Psoas muscle (tissue), 7 donors: ENCODE measurements at regions not wholly inside any gene's neighbourhood (a gene's known extent, or its start where the extent isn't known, plus 50 kb on each side); places are given as distances from the start of the nearest gene placed in this dataset.
A peak's percentile ranks its signal among the peaks of the same experiment; 100 is the strongest.

ENCODE experiments used
- ATAC-seq, 4 donors: fragments of 200-7000 bp; cut with Tn5 transposase; one replicate each; pipeline ENCODE4 v1.9.1; 2020; ENCODE audit warnings: moderate library complexity in 3 of 4, mild to moderate bottlenecking in 2 of 4
- DNase-seq, 2 donors: peaks; one replicate each; pipeline ENCODE4 v3.0.0-alpha.2; 2020
- H3K27ac ChIP-seq: fragments of 200-600 bp; one replicate; pipeline ENCODE4 v1.8.0; 2022
- H3K27me3 ChIP-seq, 3 donors: fragments of 200-600 bp in 1 of 3; one replicate each; pipeline versions ENCODE4 v1.6.1 to v1.8.0; 2013 to 2022; ENCODE audit warnings: low read length in 2 of 3, mild to moderate bottlenecking in 2 of 3, moderate library complexity in 1 of 3; ENCODE audit not compliant: insufficient read depth in 3 of 3
- H3K36me3 ChIP-seq, 2 donors: fragments of 200-600 bp in 1 of 2; one replicate each; pipeline versions ENCODE4 v1.6.1 to v1.8.0; 2013 to 2022; ENCODE audit warnings: low read depth in 1 of 2, mild to moderate bottlenecking in 1 of 2, moderate library complexity in 1 of 2; ENCODE audit not compliant: insufficient read depth in 1 of 2
- H3K4me1 ChIP-seq: fragments of 200-600 bp; one replicate; pipeline ENCODE4 v1.8.0; 2022
- H3K4me3 ChIP-seq: fragments of 200-600 bp; one replicate; pipeline ENCODE4 v1.8.0; 2022; ENCODE audit warnings: mild to moderate bottlenecking
- H3K9me3 ChIP-seq: fragments of 200-600 bp; one replicate; pipeline ENCODE4 v1.8.0; 2022
- WGBS, 3 donors: extraction: QIAGEN DNeasy Blood & Tissue Kit; methylation state at CpG; one replicate each; pipeline versions ENCODE4 v1.1.6 to v1.1.7; 2013; 5-methylcytosine and 5-hydroxymethylcytosine counted together
- intact Hi-C, 2 donors: fragments of 100-400 bp; cut with DNase I; formaldehyde crosslinking; loops; one replicate each; pipeline versions ENCODE4 v1.11.0 to v1.14.2; 2022
- TF ChIP-seq, protein P1 (sequence below): fragments of 200-600 bp; IDR thresholded peaks from one replicate; pipeline ENCODE4 v1.8.0; 2022; ENCODE audit warnings: antibody characterized with exemption
- donor health status: healthy with polysubstance abuse.
- donor health status: DM: no; HTN: no; CAD: no; lungs with moderate emphysema.
- donor health status: Bipolar disorder and iron deficiency.
- donor health status: healthy.
- donor health status: DM: yes; HTN: yes; CAD: no.
- donor health status: DM: no; HTN: no; CAD: no.
- donor health status: DM: yes; HTN: yes; CAD: no.

DNA sequence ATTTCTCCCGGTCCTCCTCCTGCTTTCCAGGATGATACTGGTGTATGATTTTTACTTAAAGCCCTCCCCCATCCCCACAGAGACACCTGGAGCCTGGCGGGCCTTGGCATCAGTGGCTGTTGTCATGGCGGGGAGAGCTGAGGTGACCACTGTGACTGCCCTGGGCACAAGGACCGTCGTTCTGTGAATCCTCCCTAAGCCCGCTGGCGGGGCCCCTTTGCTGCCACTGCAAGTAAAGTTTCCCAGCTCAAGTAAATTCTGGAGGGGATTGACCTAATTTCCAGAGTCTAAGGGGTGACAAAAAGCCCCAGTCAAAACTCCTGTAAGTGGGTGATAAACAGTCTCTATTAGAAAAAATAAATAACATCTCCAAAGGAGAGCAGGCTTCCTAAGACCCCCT is 393.2 kb upstream of the PODXL start:
- no peak for DNase-seq
- Histone ChIP-seq H3K9me3 (no peaks in the 10 kb centered on the region), H3K4me3 (no peak overlapping the region), H3K27ac (no peak overlapping the region), H3K4me1 (peaks cover 8% of the 10 kb centered on the region), H3K27me3 (no peaks in the 10 kb centered on the region), H3K36me3 (no peaks in the 10 kb centered on the region)
- 73 to 79% (median 74%) methylated on average over 7 of the region's 7 CpGs for WGBS, 3 donors
- intact Hi-C loops: loop anchor here (5.0 to 10.0 kb wide), 5 partner anchors 55 to 635 kb away; no protein-coding TSS in a partner anchor
- TF ChIP-seq, protein P1, sequence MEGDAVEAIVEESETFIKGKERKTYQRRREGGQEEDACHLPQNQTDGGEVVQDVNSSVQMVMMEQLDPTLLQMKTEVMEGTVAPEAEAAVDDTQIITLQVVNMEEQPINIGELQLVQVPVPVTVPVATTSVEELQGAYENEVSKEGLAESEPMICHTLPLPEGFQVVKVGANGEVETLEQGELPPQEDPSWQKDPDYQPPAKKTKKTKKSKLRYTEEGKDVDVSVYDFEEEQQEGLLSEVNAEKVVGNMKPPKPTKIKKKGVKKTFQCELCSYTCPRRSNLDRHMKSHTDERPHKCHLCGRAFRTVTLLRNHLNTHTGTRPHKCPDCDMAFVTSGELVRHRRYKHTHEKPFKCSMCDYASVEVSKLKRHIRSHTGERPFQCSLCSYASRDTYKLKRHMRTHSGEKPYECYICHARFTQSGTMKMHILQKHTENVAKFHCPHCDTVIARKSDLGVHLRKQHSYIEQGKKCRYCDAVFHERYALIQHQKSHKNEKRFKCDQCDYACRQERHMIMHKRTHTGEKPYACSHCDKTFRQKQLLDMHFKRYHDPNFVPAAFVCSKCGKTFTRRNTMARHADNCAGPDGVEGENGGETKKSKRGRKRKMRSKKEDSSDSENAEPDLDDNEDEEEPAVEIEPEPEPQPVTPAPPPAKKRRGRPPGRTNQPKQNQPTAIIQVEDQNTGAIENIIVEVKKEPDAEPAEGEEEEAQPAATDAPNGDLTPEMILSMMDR: no peak
- ATAC-seq: no peak

DNA sequence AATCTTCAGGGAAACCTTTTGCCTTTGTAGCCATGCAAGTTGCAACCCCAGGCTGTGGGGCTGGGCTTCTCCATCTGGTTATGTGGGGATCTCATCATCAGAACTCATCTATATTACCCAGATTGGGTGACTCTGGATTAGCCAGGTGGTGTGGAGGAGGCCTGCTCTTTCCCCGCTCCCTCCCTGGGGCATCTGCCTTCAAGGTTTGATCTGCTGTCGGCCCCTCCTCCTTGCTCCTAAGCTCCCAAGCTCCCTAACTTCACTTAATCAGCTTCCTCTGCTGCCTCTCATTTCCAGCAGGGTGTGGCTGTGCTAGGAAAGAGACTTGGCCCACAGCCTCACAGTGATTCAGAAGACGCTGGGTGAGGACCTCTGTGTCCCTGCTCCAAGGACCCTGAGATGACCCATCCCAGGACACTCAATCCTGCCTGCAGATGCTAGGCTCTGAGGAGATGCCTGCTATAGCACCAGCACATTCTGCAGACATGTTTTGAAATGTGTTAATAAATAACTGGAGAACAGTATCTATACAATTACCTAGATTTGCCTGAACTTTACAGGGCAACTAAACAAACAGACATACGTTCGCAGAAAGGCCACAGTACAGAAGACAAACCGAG is 392.1 kb upstream of the PODXL start:
- Histone ChIP-seq H3K9me3 (no peaks in the 10 kb centered on the region), H3K36me3 (no peaks in the 10 kb centered on the region), H3K27ac (no peak overlapping the region), H3K4me1 (peaks cover 8% of the 10 kb centered on the region), H3K4me3 (no peak overlapping the region), H3K27me3 (no peaks in the 10 kb centered on the region)
- peak in 1 of 2 donors; percentile 51 for DNase-seq
- intact Hi-C loops: loop anchor here (5.0 to 10.0 kb wide), 5 partner anchors 56 to 636 kb away; no protein-coding TSS in a partner anchor
- WGBS, 3 donors: 67 to 73% (median 72%) methylated on average over 6 of the region's 6 CpGs
- TF ChIP-seq, protein P1: no peak
- peak in 2 of 4 donors; percentile 32 to 41 for ATAC-seq

DNA sequence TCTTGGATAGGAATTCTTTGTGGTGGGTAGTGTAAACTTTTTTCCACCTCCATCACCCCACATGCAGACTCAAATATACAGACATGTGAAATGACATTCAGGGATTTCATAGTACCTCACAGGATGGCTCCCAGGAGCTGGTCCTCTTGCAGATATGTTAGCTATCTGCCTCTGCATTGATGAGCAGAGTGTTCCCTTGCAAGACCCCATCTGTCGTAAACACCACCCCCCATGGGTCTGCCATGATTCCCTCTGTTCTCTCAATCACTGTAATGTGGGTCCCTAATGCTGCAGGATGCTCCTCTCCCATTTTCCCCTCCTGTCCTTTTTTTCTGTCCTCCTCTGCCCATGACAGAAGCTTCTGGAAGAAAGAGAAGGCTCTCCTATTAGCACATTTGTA is 391.2 kb upstream of the PODXL start:
- Histone ChIP-seq H3K27ac (no peak overlapping the region), H3K4me3 (no peak overlapping the region), H3K36me3 (no peaks in the 10 kb centered on the region), H3K9me3 (no peaks in the 10 kb centered on the region), H3K27me3 (no peaks in the 10 kb centered on the region), H3K4me1 (peaks cover 8% of the 10 kb centered on the region)
- no peak for DNase-seq
- TF ChIP-seq, protein P1: no peak
- ATAC-seq: no peak
- intact Hi-C loops: loop anchor here (5.0 to 10.0 kb wide), 5 partner anchors 57 to 637 kb away; no protein-coding TSS in a partner anchor
- 95 to 100% (median 98%) methylated on average over 1 of the region's 1 CpG for WGBS, 3 donors

DNA sequence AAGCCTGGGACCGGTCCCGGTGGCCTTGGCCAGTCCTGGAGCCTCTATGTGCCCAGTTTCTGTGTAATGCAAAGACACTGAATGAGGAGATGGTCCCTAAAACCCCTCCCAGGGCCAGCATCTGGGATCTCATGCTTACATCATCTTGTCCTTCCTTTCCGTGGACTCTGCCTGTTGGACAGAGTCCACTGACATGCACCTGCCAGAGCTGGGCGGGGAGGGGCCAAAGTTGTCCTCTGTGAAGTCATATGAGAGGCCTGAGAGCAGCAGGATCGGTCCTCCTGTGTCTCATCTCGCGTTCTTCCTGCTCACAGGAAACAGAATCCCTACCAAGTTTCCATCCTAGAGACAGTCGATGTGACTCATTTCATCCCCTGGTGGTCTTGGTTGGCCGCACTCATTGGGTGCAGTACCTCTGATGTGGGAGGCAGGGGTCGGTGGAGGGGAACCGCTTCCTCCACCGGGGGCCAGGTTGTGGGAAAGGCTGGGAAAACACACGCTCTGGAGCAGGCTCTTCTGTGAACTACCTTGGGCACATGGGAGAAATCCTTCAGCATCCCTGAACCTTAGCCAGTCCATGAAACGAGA is 389.6 kb upstream of the PODXL start:
- TF ChIP-seq, protein P1: no peak
- Histone ChIP-seq H3K9me3 (no peaks in the 10 kb centered on the region), H3K27ac (no peak overlapping the region), H3K4me1 (peaks cover 8% of the 10 kb centered on the region), H3K27me3 (no peaks in the 10 kb centered on the region), H3K36me3 (no peaks in the 10 kb centered on the region), H3K4me3 (no peak overlapping the region)
- WGBS, 3 donors: 57 to 62% (median 60%) methylated on average over 14 of the region's 14 CpGs
- peak in 1 of 4 donors; percentile 13 for ATAC-seq
- intact Hi-C loops: loop anchor here (2.0 to 10.0 kb wide), 6 partner anchors 59 to 639 kb away; no protein-coding TSS in a partner anchor
- no peak for DNase-seq
